Activated CD4-positive, alpha-beta T cell treated with anti-CD3 and anti-CD28 coated beads, Interleukin-2, Interleukin-6, amounts not matched to agents 100 ng/mL and 50 ng/mL, durations not matched to agents 16 hours and 8 hours (primary cell): ENCODE measurements at regions not wholly inside any gene's neighbourhood (a gene's known extent, or its start where the extent isn't known, plus 50 kb on each side); places are given as distances from the start of the nearest gene placed in this dataset.

Experiments used
- DNase-seq: peaks from one replicate; pipeline ENCODE4 v3.0.0-alpha.2; 2020

GRCh38 chr11:70002433-70002832 lies 75.7 kb upstream of the ANO1 start:
- DNase-seq: peak; percentile 79

DNA sequence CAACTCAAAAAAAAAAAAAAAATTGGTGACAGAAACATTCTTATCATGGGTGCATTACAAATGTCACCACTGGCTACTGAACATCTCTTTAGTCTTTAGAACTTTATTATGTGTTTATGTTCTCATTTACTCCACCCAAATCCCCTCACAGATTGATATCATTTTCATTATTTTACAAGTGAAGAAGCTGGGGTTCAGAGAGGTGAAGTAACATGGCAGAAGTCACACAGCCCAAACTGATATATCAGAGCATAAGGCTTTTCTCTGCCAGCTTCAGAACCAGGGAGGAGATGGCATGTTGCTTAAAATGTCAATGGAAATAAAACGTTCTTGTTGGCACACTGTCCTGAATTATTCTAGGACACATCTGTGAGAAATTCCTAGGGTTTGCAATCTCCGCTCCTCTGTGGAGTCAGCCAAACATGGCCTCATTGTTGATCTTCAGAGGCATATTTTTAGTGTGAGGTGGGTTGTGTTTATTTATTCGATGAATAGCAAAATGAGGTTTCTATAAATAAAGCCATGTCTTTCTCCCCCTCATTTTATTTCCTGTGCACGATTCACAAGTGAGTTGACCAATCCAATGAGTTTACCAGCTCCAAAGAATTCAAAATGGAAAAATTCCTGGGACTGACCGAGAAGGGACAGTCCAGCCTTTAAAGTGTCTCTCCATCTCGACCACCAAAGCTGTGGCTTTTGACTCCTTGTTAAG lies 72.9 kb upstream of the ANO1 start:
- no peak for DNase-seq

DNA sequence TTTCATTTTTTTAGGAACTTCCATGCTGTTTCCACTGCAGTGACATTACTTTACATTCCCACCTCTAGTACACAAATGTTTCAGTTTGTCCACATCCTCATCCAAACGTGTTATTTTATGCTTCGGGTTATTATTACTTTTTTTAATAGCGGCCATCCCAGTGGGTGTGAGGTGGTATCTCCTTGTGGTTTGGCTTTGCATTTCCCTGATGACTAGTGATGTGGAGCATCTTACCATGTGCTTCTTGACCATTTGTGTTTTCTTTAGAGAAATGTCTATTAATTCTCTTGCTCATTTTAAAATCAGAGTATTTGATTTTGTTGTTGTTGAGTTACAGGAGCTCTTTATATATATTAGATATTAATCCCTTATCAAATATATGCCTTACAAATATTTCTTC lies 70.3 kb upstream of the ANO1 start:
- DNase-seq: no peak

GRCh38 chr11:70010774-70011173 lies 67.3 kb upstream of the ANO1 start:
- no peak for DNase-seq

DNA sequence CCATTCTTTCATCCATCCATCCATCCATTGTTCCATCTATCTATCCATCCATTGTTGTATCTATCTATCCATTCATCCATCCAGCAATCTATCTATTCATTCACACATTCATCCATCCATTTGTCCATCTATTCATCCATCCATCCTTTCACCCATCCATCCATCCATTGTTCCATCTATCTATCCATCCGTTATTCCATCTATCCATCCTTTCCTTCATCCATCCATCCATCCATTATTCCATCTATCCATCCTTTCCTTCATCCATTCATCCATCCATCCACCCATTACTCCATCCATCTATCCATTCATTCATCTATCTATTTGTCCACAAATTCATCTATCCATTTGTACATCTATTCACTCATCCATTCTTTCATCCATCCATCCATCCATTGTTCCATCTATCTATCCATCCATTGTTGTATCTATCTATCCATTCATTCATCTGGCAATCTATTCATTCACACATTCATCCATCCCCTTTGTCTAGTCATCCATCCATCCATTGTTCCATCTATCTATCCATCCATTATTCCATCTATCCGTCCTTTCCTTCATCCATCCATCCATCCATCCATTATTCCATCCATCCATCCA lies 65.9 kb upstream of the ANO1 start:
- DNase-seq: no peak

DNA sequence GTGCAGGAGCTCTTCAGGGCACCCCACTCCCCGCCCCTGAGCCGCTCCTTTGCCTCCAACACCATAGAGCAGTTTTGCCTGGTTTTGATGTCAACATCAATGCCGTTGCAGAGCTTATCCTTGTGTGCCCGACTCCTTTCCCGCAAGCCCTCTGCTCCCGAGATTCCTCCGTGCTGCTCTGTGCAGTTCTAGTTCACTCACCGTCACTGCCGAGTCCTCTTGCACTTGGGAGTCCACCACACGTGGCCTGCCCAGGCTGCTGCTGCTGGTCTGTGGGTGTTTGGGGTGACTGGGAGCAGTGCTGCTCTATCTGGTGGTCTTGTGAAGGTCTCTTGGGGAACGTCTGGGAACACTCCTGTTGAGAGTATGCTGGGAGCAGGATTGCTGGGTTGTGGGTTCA lies 63.8 kb upstream of the ANO1 start:
- no peak for DNase-seq

DNA sequence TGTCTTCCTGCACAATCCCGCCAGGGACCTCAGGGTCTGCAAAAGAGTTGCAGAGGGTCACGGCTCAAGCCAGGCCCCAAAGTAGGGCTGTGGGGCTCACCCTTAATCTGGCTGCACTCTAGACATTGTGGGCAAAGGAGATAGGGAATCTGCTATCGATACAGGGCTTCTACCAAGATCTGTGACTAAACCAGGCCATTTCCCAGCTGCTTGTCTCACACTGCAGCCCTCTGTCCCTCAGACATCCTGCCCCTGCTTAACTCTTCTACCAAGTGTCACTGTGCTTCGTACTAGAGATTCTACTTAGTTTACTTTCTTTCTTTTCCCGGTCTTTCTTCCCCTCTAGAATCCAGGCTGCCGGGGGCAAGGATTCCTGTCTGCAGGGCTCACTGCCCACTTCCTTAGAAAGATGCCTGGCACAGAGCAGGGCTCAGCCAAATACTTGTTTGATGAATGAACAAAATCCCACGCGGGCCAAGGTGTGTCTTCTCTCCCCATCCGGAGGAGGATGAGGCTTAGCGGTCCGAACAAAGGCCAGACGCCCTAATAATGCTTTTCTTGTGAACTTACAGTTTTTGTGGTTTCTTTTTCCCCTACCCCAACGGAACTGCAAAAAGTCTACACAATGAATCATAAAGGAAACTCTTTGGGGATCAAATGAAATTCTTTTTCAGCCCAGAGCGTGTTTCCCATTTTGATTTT lies 61.3 kb upstream of the ANO1 start:
- DNase-seq: no peak

DNA sequence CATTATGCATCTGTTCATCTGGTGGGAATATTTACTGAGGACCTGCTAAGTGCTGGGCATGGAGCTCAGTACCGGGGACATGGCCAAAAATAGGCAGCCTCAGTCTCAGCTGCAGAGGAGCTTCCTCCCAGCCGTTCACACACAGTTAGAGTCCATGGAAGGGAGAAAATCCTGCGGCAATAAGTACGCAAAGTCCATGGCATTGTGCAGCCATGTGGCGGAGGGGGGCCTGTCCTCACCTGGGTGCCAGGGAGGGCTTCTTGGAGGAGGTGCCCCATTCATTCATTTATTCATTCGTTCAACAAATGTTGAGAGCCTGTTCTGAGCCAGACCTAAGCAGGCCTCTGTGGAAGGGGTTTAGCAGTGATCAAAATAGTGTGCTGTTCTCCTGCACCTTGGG lies 59.3 kb upstream of the ANO1 start:
- DNase-seq: no peak

GRCh38 chr11:70019576-70020011 lies 58.5 kb upstream of the ANO1 start:
- no peak for DNase-seq

DNA sequence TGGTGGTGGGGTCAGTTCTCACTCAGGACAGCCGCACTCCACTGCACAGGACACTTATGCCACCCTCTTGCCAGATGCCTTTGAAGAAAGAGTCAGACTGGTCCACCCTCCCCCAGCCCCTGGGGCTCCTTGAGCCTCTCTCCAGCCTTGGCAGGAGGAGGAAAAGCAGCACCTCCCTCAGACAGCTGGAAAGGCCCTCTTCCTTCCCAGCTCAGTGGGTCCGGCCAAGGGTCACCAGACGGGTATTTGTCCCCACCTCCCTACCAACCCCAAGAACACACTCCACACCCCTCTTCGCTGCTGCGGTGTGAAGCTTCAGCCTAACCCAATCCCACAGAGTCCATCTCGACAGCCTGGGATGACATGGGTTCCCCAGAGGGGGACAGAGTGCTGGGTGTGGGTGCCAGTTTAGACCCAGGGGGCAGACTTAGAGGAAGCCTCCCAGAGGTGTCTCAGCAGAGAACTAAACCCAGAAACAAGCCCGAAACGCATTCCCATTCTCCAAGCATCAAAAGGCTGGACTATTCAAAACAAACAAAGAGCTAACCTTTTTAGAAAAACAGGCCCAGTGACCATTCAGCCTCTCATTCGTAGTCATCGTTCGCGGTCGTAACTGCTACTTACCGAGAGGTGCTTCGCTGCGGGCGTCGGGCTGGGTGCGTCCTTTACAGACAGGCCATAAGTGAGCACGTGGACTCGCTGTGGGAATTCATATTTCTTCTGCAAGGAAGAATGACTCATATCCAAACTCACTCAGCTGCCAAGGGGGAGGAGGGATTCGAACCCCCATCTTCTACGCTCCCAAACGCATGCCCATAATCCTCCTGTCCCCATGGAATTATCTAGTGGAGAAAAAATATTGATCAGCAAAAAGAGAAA lies 57.5 kb upstream of the ANO1 start:
- DNase-seq: no peak

DNA sequence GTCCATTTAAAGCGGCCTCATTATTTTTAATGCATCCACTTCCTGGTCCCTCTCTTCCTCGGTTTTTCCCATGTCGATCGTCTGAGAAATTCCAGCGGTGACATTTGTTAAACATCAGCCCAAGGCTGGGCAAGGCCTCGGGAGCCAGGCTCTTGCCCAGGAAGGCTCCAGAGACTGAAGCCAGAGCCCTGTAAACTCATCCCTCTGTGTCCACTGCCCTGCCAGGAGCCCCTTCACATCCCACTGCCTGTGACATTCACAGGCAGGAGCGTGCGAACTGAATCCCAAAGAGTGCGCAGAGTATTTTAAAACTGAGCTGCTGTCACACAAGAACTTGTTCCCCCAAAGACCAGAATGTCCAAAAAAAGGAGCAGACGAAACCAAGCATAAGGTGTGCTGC lies 56.5 kb upstream of the ANO1 start:
- no peak for DNase-seq

- no peak for DNase-seq
These were observed 53.9 kb upstream of the ANO1 start for GRCh38 chr11:70024036-70024772.

DNA sequence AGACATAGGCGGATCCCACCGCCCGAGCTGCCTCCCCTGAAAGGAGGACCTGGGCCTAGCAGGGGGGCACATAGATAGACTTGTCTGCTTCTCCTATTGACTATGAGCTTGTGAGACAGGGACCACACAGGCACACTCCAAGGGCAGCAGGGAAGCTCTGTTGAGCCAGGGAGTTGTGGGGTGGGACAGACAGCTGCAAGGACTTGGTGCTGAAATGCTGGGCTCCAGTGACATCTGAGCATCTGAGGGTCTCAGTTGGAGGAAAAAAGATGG lies 53.4 kb upstream of the ANO1 start:
- no peak for DNase-seq

DNA sequence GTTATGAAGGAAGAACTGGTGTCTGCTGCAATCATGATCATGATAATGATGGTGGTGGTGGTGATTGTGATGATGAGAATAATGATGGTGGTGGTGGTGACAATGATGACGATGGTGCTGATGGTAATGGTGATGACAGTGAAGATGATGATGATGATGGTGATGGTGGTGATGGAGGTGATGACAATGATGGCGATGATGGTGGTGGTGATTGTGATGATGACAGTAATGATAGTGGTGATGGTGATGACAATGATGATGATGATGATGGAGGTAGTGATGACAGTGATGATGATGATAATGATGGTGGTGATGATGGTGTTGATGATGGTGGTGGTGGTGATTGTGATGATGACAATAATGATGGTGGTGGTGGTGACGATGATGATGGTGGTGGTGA lies 52.8 kb upstream of the ANO1 start:
- DNase-seq: no peak

DNA sequence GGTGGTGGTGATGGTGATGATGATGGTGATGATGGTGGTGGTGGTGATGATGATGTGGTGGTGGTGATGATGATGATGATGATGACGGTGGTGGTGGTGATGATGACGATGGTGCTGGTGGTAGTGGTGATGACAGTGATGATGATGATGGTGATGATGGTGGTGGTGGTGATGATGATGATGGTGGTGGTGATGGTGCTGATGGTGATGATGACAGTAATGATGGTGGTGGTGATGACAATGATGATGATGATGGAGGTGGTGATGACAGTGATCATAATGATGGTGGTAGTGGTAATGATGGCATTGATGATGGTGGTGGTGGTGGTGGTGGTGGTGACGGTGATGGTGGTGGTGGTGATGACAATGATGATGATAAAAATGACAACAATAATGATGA lies 52.1 kb upstream of the ANO1 start:
- DNase-seq: no peak

GRCh38 chr11:70026726-70027125 lies 51.4 kb upstream of the ANO1 start:
- DNase-seq: no peak

DNA sequence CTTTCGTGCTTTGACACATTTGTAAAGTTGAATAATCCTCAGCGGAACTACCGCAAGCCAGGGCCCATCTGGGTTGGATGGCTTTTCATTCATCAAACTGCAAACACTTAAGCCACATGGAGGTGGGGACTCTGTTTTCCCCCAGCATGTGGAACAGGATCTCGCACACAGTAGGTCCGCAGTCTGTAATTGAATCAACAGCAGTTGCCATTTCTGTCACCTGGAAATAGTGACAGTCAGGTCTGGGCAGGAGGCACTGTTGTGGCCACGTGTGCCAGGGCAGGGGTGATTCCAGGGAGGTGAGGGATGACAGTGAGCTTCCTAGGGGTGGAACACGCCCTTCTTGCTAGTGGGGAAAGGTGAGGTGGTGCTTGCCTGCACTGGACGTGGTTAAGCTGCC lies 50.7 kb upstream of the ANO1 start:
- DNase-seq: no peak

DNA sequence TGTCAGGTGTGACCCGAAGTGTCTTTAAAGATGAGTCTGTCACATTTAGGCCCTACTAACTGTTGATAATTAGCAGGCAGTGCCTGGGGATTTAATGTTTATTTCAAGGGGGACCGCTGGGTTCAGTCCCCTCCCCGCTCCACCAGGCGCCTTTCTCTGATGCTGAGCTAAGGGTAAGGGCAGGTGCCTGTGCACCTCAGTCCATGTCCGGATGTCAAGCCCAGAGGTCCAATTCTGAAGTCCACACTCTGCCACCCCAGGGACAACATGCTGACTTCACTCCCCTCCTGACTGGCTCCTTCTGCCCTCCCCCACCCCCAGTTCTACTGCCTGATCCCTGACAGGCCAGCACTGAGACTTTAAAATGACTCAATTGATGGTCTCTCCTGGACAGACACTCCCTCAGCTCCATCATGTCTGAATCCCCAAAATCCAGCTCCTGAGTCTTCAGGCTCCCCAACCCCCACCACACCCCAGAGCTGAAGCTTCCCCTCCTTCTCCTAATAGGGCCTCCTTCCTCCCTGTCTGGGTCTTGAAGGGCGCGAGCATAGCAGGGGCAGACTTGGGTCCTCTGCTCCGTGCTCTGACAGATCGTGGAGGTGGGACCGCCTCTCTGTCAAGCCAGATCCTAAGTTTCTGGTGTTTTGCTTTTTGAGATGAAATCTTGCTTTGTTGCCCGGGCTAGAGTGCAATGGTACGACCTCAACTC lies 49.8 kb upstream of the ANO1 start:
- no peak for DNase-seq
